GM12878 (cell line): ENCODE measurements at regions not wholly inside any gene's neighbourhood (a gene's known extent, or its start where the extent isn't known, plus 50 kb on each side); places are given as distances from the start of the nearest gene placed in this dataset.

ENCODE experiments used
- ATAC-seq: fragments of 200-7000 bp; cut with Tn5 transposase; 3 replicates; pipeline ENCODE4 v1.9.1; 2020; ENCODE audit warnings: mild to moderate bottlenecking, moderate library complexity
- BruUV-seq: library from RNA; stranded (reverse); fragments of 400-500 nt; replicated peaks from 2 replicates; lab custom pipeline; 2021; lab: Mats Ljungman, UMichigan
- CTCF ChIA-PET: fragments of 300-600 bp; sonication (Branson Sonifier 250); formaldehyde crosslinking; extraction: SDS; loops from one replicate; lab custom pipeline; 2021; ENCODE audit warnings: inconsistent platforms; lab: Yijun Ruan, JAX
- POLR2A ChIA-PET: fragments of 350-600 bp; formaldehyde crosslinking; extraction: SDS; loops from one replicate; lab custom pipeline; 2021; ENCODE audit warnings: inconsistent platforms; lab: Charles Lee
- RAD21 ChIA-PET: fragments of 300-600 bp; sonication (Branson Sonifier 250); formaldehyde crosslinking; loops from one replicate; lab custom pipeline; 2023; ENCODE audit warnings: antibody characterized with exemption; ENCODE audit not compliant: unreplicated experiment; lab: Charles Lee
- SMC1A ChIA-PET: fragments of 300-600 bp; sonication (Branson Sonifier 250); formaldehyde crosslinking; loops from one replicate; lab custom pipeline; 2023; ENCODE audit not compliant: unreplicated experiment, uncharacterized antibody; lab: Charles Lee
- DNase-seq: peaks from one replicate; pipeline ENCODE4 v3.0.0-alpha.2; 2011; ENCODE audit warnings: low read depth, low spot score
- FAIRE-seq: peaks from 3 replicates; lab custom pipeline; 2011; peaks lifted over from hg19 to GRCh38; lab: Jason Lieb, UNC
- H2AFZ ChIP-seq: 2 replicates; pipeline ENCODE4 v1.6.0; 2011; ENCODE audit warnings: low read depth, low read length, control low read depth; ENCODE audit not compliant: control insufficient read depth
- H3K27ac ChIP-seq: 2 replicates; pipeline ENCODE4 v1.5.1; 2011; ENCODE audit warnings: control low read depth; ENCODE audit not compliant: control insufficient read depth, insufficient read depth
- H3K27me3 ChIP-seq, 2 experiments: replicated peaks in 1 of 2; 2 replicates each; pipeline versions ENCODE4 v1.6.0 to v1.6.1; 2011; ENCODE audit warnings: low read length in 1 of 2; ENCODE audit not compliant: control insufficient read depth in 2 of 2, insufficient read depth in 2 of 2
- H3K36me3 ChIP-seq, 2 experiments: 2 replicates each; pipeline ENCODE4 v1.5.1; 2011; ENCODE audit warnings: low read length in 1 of 2; ENCODE audit not compliant: control insufficient read depth in 2 of 2, insufficient read depth in 2 of 2
- H3K4me1 ChIP-seq: 2 replicates; pipeline ENCODE4 v1.6.1; 2011; ENCODE audit warnings: mild to moderate bottlenecking, low read length, moderate library complexity, mixed read lengths; ENCODE audit not compliant: control insufficient read depth, insufficient read depth
- H3K4me2 ChIP-seq: 2 replicates; pipeline ENCODE4 v1.6.0; 2011; ENCODE audit warnings: control low read depth; ENCODE audit not compliant: control insufficient read depth, insufficient read depth
- H3K4me3 ChIP-seq: fragments of 200-600 bp; sonication (generic); 2 replicates; pipeline ENCODE4 v1.5.1; 2016
- H3K79me2 ChIP-seq: 2 replicates; pipeline ENCODE4 v1.6.0; 2011; ENCODE audit warnings: low read length; ENCODE audit not compliant: control insufficient read depth, insufficient read depth
- H3K9ac ChIP-seq: 2 replicates; pipeline ENCODE4 v1.8.0; 2011; ENCODE audit warnings: low read length, control low read depth, mixed read lengths; ENCODE audit not compliant: control insufficient read depth, insufficient read depth
- H3K9me3 ChIP-seq: replicated peaks from 3 replicates; pipeline ENCODE4 v1.5.1; 2011; ENCODE audit warnings: mild to moderate bottlenecking, low read length; ENCODE audit not compliant: control insufficient read depth, insufficient read depth
- H4K20me1 ChIP-seq: 2 replicates; pipeline ENCODE4 v1.6.0; 2011; ENCODE audit not compliant: control insufficient read depth, insufficient read depth
- IKZF2 ChIP-seq, 2 experiments: fragments of 450-650 bp; IDR thresholded peaks; 2 replicates each; pipeline ENCODE4 v1.6.1; 2017; ENCODE audit warnings: mild to moderate bottlenecking in 2 of 2, moderate library complexity in 2 of 2
- NR2C2 ChIP-seq: IDR thresholded peaks from 2 replicates; pipeline ENCODE4 v1.6.1; 2011; ENCODE audit warnings: borderline replicate concordance, low read depth; ENCODE audit not compliant: control insufficient read depth, insufficient read length
- PAX5 ChIP-seq: IDR thresholded peaks from 2 replicates; pipeline ENCODE4 v1.6.1; 2011; ENCODE audit warnings: low read depth, low read length, borderline replicate concordance
- PAX8 ChIP-seq: fragments of 450-650 bp; IDR thresholded peaks from 2 replicates; pipeline ENCODE4 v1.6.1; 2017; ENCODE audit warnings: mild to moderate bottlenecking, moderate library complexity
- POU2F2 ChIP-seq: IDR thresholded peaks from 3 replicates; pipeline ENCODE4 v1.6.1; 2011; ENCODE audit warnings: low read depth, mild to moderate bottlenecking, low read length, borderline replicate concordance
- RUNX3 ChIP-seq: IDR thresholded peaks from 2 replicates; pipeline ENCODE4 v1.6.1; 2012; ENCODE audit warnings: low read length, inconsistent platforms
- SMARCA5 ChIP-seq: fragments of 450-650 bp; IDR thresholded peaks from 2 replicates; pipeline ENCODE4 v1.6.1; 2017; ENCODE audit warnings: mild to moderate bottlenecking
- ZNF622 ChIP-seq: fragments of 450-650 bp; IDR thresholded peaks from 2 replicates; pipeline ENCODE4 v1.6.1; 2017; ENCODE audit warnings: mild to moderate bottlenecking, inconsistent platforms
- WGBS: methylation state at CpG from one replicate; pipeline ENCODE4 v1.1.6; 2016; ENCODE audit warnings: low lambda C conversion rate; ENCODE audit not compliant: insufficient replicate concordance, insufficient coverage; ENCODE audit errors: missing lambda C conversion rate; 5-methylcytosine and 5-hydroxymethylcytosine counted together
- in situ Hi-C: fragments of 300-500 bp; cut with MboI; formaldehyde crosslinking; loops from 9 replicates; pipeline ENCODE4 v1.14.3; 2018; ENCODE audit warnings: mixed read lengths
- intact Hi-C: fragments of 100-400 bp; cut with micrococcal nuclease; formaldehyde crosslinking; loops from one replicate; pipeline ENCODE4 v1.14.2; 2022; ENCODE audit not compliant: unreplicated experiment

- CTCF ChIA-PET, result interaction anchor here (2.0 to 2.1 kb wide), 2 partner anchors 20 to 50 kb away, joined by 5 to 11 read pairs; no protein-coding TSS in a partner anchor
- Histone ChIP-seq H3K36me3 (no peaks in the 10 kb centered on the region), H3K4me1 (peaks cover 44% of the 10 kb centered on the region), H3K79me2 (no peaks in the 10 kb centered on the region), H4K20me1 (no peaks in the 10 kb centered on the region), H3K4me3 (no peak overlapping the region), H3K27me3 (peaks cover 0 to 1% of the 10 kb centered on the region in 2 experiments; a peak in 2 of 4 replicates), H3K9ac (no peak overlapping the region), H3K9me3 (no peaks in the 10 kb centered on the region), H3K4me2 (no peak overlapping the region), H3K27ac (no peak overlapping the region), H2AFZ (no peak overlapping the region)
- TF ChIP-seq ZNF622 (no peak), PAX8 (no peak), IKZF2 (IDR thresholded peaks at IDR 0.05) (no peak)
- FAIRE-seq (no peak), ATAC-seq (no peak), DNase-seq (no peak)
- 93% methylated on average over 9 of the region's 9 CpGs for WGBS
- in situ Hi-C loops (no loop called here), intact Hi-C loops (no loop called here)
- no TSS peak for BruUV-seq
- POLR2A ChIA-PET, result interaction anchor here (0.6 to 0.7 kb wide), 2 partner anchors 10 to 50 kb away, joined by 3 to 6 read pairs; no protein-coding TSS in a partner anchor
- SMC1A ChIA-PET, result interaction anchor here (0.6 to 1.4 kb wide), 2 partner anchors 12 to 168 kb away, joined by 3 to 4 read pairs; no protein-coding TSS in a partner anchor
- RAD21 ChIA-PET, result interaction anchor here (0.7 to 0.8 kb wide), 2 partner anchors 19 to 87 kb away, joined by 3 read pairs; no protein-coding TSS in a partner anchor
Measured at GRCh38 chr2:9749546-9750223, 93.6 kb upstream of the TAF1B start.

- ChIA-PET SMC1A (interaction anchor here (0.6 to 1.4 kb wide), 2 partner anchors 12 to 555 kb away, joined by 4 read pairs; no protein-coding TSS in a partner anchor), RAD21 (no interaction called here), CTCF (interaction anchor here (1.2 to 2.1 kb wide), 3 partner anchors 19 to 49 kb away, joined by 3 to 11 read pairs (median 5); no protein-coding TSS in a partner anchor), POLR2A (no interaction called here)
- ATAC-seq (peak; percentile 10; the same call in 2 of the 3 replicates), FAIRE-seq (no peak), DNase-seq (no peak)
- BruUV-seq, result no TSS peak
- Histone ChIP-seq H3K4me3 (no peak overlapping the region), H3K4me1 (peaks cover 47% of the 10 kb centered on the region), H3K4me2 (peak overlapping the region; percentile 67), H3K9ac (no peak overlapping the region), H4K20me1 (no peaks in the 10 kb centered on the region), H3K27ac (no peak overlapping the region), H3K9me3 (no peaks in the 10 kb centered on the region), H2AFZ (peak overlapping the region; percentile 10), H3K79me2 (no peaks in the 10 kb centered on the region), H3K36me3 (no peaks in the 10 kb centered on the region), H3K27me3 (peaks cover 0 to under 1% of the 10 kb centered on the region in 2 experiments; a peak in 1 of 4 replicates)
- WGBS, result 44% methylated on average over 9 of the region's 9 CpGs
- in situ Hi-C loops, result no loop called here
- intact Hi-C loops, result no loop called here
- TF ChIP-seq RUNX3 (0 out of 2 replicates have a peak, but pooled peaks have one; percentile 34), PAX5 (no peak), NR2C2 (no peak), SMARCA5 (peak; percentile 75), POU2F2 (no peak)
Measured at GRCh38 chr2:9750224-9751215, 92.8 kb upstream of the TAF1B start.
